Tibial nerve (tissue), 4 donors: ENCODE measurements at regions not wholly inside any gene's neighbourhood (a gene's known extent, or its start where the extent isn't known, plus 50 kb on each side); places are given as distances from the start of the nearest gene placed in this dataset.

Experiments used
- CTCF ChIP-seq, 5 experiments: fragments of 200-600 bp in 3 of 5; fragments of 450-650 bp in 2 of 5; sonication (generic) in 3 of 5; IDR thresholded peaks; one replicate each; pipeline ENCODE4 v1.5.1; 2016 to 2019; ENCODE audit warnings: antibody characterized with exemption in 5 of 5, mild to moderate bottlenecking in 3 of 5, moderate library complexity in 2 of 5
- EP300 ChIP-seq, 2 donors: sonication (generic); formaldehyde crosslinking; IDR thresholded peaks; one replicate each; pipeline ENCODE4 v1.6.1; 2017; ENCODE audit warnings: antibody characterized with exemption in 2 of 2, mild to moderate bottlenecking in 1 of 2
- POLR2A ChIP-seq, 2 donors: fragments of 450-650 bp; IDR thresholded peaks; one replicate each; pipeline ENCODE4 v1.6.1; 2017; ENCODE audit warnings: antibody characterized with exemption in 2 of 2, mild to moderate bottlenecking in 2 of 2, moderate library complexity in 2 of 2

- TF ChIP-seq CTCF (IDR thresholded peaks at IDR 0.05) = no peak
- no peak for TF ChIP-seq POLR2A (IDR thresholded peaks at IDR 0.05)
- no peak for TF ChIP-seq EP300 (IDR thresholded peaks at IDR 0.05)
Observed at GRCh38 chr2:59004621-59005020, 763.5 kb upstream of the FANCL start.
